AG09309 (cell line): ENCODE measurements at regions not wholly inside any gene's neighbourhood (a gene's known extent, or its start where the extent isn't known, plus 50 kb on each side); places are given as distances from the start of the nearest gene placed in this dataset.
"Not testable (repeated sequence)": the region's sequence is repeated elsewhere in the genome, so short reads cannot be mapped to it uniquely, and the experiment has no call there.

Experiments
- DNase-seq: peaks from one replicate; pipeline ENCODE4 v3.0.0-alpha.2; 2010; ENCODE audit warnings: low read depth
- H3K4me3 ChIP-seq: 2 replicates; pipeline ENCODE4 v1.5.1; 2011; ENCODE audit warnings: mild to moderate bottlenecking, low read depth, low read length, moderate library complexity; ENCODE audit not compliant: control insufficient read depth
- CTCF ChIP-seq: IDR thresholded peaks from 2 replicates; pipeline ENCODE4 v1.5.1; 2011; ENCODE audit warnings: mild to moderate bottlenecking, low read depth, low read length, inconsistent platforms; ENCODE audit not compliant: insufficient read depth, control insufficient read depth; ENCODE audit errors: missing control alignments

- DNase-seq, result no peak
These were observed 431.3 kb downstream of the SPATA31D1 start for GRCh38 chr9:82419696-82420486.

GRCh38 chr9:82421498-82421897 lies 432.9 kb downstream of the SPATA31D1 start:
- H3K4me3 ChIP-seq, result no peak overlapping the region
- DNase-seq, result no peak
- TF ChIP-seq CTCF, result no peak

More at GRCh38 chr9:82419696-82420486, 431.3 kb downstream of the SPATA31D1 start:
- TF ChIP-seq CTCF, result no peak
- no peak overlapping the region for H3K4me3 ChIP-seq

GRCh38 chr9:82423700-82424099 lies 435.1 kb downstream of the SPATA31D1 start:
- TF ChIP-seq CTCF, result no peak
- no peak for DNase-seq
- H3K4me3 ChIP-seq, result no peak overlapping the region

- no peak for TF ChIP-seq CTCF
- H3K4me3 ChIP-seq, result no peak overlapping the region
- no peak for DNase-seq
These were observed 436.1 kb downstream of the SPATA31D1 start for GRCh38 chr9:82424599-82425120.

- no peak overlapping the region for H3K4me3 ChIP-seq
- TF ChIP-seq CTCF, result no peak
- DNase-seq, result no peak
These were observed 442.5 kb downstream of the SPATA31D1 start for GRCh38 chr9:82431121-82431520.

- not testable (repeated sequence) for H3K4me3 ChIP-seq, DNase-seq
These were observed 444.8 kb downstream of the SPATA31D1 start for GRCh38 chr9:82433290-82433931.

GRCh38 chr9:82436475-82436874 lies 447.9 kb downstream of the SPATA31D1 start:
- no peak overlapping the region for H3K4me3 ChIP-seq
- DNase-seq, result no peak
- TF ChIP-seq CTCF, result no peak

- not testable (repeated sequence) for H3K4me3 ChIP-seq, DNase-seq
These were observed 448.6 kb downstream of the SPATA31D1 start for GRCh38 chr9:82437183-82437582.
